GM18951 (cell line): ENCODE measurements at regions not wholly inside any gene's neighbourhood (a gene's known extent, or its start where the extent isn't known, plus 50 kb on each side); places are given as distances from the start of the nearest gene placed in this dataset.
"Not testable (repeated sequence)": the region's sequence is repeated elsewhere in the genome, so short reads cannot be mapped to it uniquely, and the experiment has no call there.

Source experiments
- POLR2A ChIP-seq: IDR thresholded peaks from 4 replicates; pipeline ENCODE4 v1.6.1; 2011; ENCODE audit warnings: mild to moderate bottlenecking; ENCODE audit not compliant: insufficient read length, insufficient read depth; ENCODE audit errors: extremely low read depth
- in situ Hi-C: fragments of 300-500 bp; cut with MboI; formaldehyde crosslinking; loops from one replicate; pipeline ENCODE4 v1.12.0; 2022; ENCODE audit warnings: low sequenced_read_pairs, mixed read lengths, inconsistent platforms; ENCODE audit not compliant: unreplicated experiment

- in situ Hi-C loops, result no loop called here
- TF ChIP-seq POLR2A, result no peak
Measured at GRCh38 chr7:46763344-46763743, 818.6 kb downstream of the TNS3 start.

GRCh38 chr7:46759711-46760480, 822.0 kb downstream of the TNS3 start:
- no peak for TF ChIP-seq POLR2A
- in situ Hi-C loops, result no loop called here

- in situ Hi-C loops, result no loop called here
Measured at GRCh38 chr7:46756996-46757395, 824.9 kb downstream of the TNS3 start.

GRCh38 chr7:46756256-46756655, 825.7 kb downstream of the TNS3 start:
- in situ Hi-C loops, result no loop called here

More at GRCh38 chr7:46756996-46757395, 824.9 kb downstream of the TNS3 start:
- TF ChIP-seq POLR2A, result no peak

GRCh38 chr7:46755120-46756034, 826.5 kb downstream of the TNS3 start:
- TF ChIP-seq POLR2A, result no peak
- in situ Hi-C loops, result no loop called here

More at GRCh38 chr7:46756256-46756655, 825.7 kb downstream of the TNS3 start:
- no peak for TF ChIP-seq POLR2A

- in situ Hi-C loops, result no loop called here
- TF ChIP-seq POLR2A, result no peak
Measured at GRCh38 chr7:46754140-46754720, 827.7 kb downstream of the TNS3 start.

- in situ Hi-C loops, result no loop called here
- TF ChIP-seq POLR2A, result no peak
Measured at GRCh38 chr7:46753662-46754061, 828.2 kb downstream of the TNS3 start.

GRCh38 chr7:46752881-46753366, 829.0 kb downstream of the TNS3 start:
- in situ Hi-C loops, result no loop called here
- no peak for TF ChIP-seq POLR2A

GRCh38 chr7:46751927-46752723, 829.8 kb downstream of the TNS3 start:
- in situ Hi-C loops, result not testable (repeated sequence)

- no peak for TF ChIP-seq POLR2A
- in situ Hi-C loops, result no loop called here
Measured at GRCh38 chr7:46751471-46751870, 830.4 kb upstream of the IGFBP3 start.

- no peak for TF ChIP-seq POLR2A
- in situ Hi-C loops, result no loop called here
Measured at GRCh38 chr7:46750321-46750865, 829.3 kb upstream of the IGFBP3 start.

- TF ChIP-seq POLR2A, result no peak
- in situ Hi-C loops, result no loop called here
Measured at GRCh38 chr7:46747869-46748576, 827.0 kb upstream of the IGFBP3 start.
